HFFc6 (cell line): ENCODE measurements at regions not wholly inside any gene's neighbourhood (a gene's known extent, or its start where the extent isn't known, plus 50 kb on each side); places are given as distances from the start of the nearest gene placed in this dataset.

Source experiments
- DNase-seq: peaks from one replicate; pipeline ENCODE4 v3.0.0-alpha.2; 2018
- H3K27ac Mint-ChIP-seq: 2 replicates; pipeline ENCODE4 v1.8.0; 2020; ENCODE audit warnings: mild to moderate bottlenecking, mixed read lengths
- H3K27me3 Mint-ChIP-seq: 2 replicates; pipeline ENCODE4 v1.8.0; 2021; ENCODE audit warnings: mild to moderate bottlenecking, moderate library complexity, mixed read lengths; ENCODE audit not compliant: insufficient read depth
- H3K36me3 Mint-ChIP-seq: 2 replicates; pipeline ENCODE4 v1.8.0; 2021; ENCODE audit warnings: low read depth, mixed read lengths
- H3K4me1 Mint-ChIP-seq: 2 replicates; pipeline ENCODE4 v1.8.0; 2020; ENCODE audit warnings: low read depth, mixed read lengths
- H3K4me3 Mint-ChIP-seq: 2 replicates; pipeline ENCODE4 v1.8.0; 2020; ENCODE audit warnings: mild to moderate bottlenecking, moderate library complexity, mixed read lengths
- H3K9me3 Mint-ChIP-seq: 2 replicates; pipeline ENCODE4 v1.8.0; 2020; ENCODE audit warnings: mild to moderate bottlenecking, mixed read lengths
- TF ChIP-seq, protein P1 (sequence below): fragments of 200-600 bp; sonication (generic); IDR thresholded peaks from 2 replicates; pipeline ENCODE4 v1.5.0; 2021; ENCODE audit warnings: antibody characterized with exemption, mild to moderate bottlenecking

DNA sequence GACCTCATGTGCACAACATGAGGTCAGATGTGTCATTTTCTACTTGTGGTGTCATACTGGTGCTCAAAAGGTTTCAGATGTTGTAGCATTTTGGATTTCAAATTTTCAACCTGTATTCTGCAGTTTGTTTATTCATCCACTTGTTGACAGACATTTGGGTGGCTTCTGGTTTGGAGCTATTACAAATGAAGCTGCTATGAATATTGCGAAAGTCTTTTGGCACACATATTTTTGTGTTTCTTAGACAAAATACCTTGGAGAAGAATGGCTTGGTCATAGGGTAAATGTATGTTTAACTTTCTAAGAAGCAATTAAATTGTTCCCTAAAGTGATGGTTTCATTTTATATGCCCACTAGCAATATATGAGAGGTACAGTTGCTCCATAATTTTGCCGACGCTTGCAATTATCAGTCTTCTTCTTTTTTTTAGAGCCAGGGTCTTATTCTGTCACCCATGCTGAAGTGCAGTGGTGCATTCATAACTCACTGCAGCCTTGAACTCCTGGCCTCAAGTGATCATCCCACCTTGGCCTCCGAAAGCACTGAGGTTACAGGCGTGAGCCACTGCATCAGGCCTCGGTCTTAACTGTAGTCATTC, 70.7 kb upstream of the TRPC7 start:
- Mint-ChIP-seq H3K9me3 (no peaks in the 10 kb centered on the region; the same call in 1 of the 2 replicates), H3K27me3 (peaks cover 4% of the 10 kb centered on the region), H3K36me3 (no peaks in the 10 kb centered on the region), H3K27ac (no peak overlapping the region), H3K4me1 (no peaks in the 10 kb centered on the region), H3K4me3 (no peak overlapping the region)
- no peak for DNase-seq
- TF ChIP-seq, protein P1, sequence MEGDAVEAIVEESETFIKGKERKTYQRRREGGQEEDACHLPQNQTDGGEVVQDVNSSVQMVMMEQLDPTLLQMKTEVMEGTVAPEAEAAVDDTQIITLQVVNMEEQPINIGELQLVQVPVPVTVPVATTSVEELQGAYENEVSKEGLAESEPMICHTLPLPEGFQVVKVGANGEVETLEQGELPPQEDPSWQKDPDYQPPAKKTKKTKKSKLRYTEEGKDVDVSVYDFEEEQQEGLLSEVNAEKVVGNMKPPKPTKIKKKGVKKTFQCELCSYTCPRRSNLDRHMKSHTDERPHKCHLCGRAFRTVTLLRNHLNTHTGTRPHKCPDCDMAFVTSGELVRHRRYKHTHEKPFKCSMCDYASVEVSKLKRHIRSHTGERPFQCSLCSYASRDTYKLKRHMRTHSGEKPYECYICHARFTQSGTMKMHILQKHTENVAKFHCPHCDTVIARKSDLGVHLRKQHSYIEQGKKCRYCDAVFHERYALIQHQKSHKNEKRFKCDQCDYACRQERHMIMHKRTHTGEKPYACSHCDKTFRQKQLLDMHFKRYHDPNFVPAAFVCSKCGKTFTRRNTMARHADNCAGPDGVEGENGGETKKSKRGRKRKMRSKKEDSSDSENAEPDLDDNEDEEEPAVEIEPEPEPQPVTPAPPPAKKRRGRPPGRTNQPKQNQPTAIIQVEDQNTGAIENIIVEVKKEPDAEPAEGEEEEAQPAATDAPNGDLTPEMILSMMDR = no peak

DNA sequence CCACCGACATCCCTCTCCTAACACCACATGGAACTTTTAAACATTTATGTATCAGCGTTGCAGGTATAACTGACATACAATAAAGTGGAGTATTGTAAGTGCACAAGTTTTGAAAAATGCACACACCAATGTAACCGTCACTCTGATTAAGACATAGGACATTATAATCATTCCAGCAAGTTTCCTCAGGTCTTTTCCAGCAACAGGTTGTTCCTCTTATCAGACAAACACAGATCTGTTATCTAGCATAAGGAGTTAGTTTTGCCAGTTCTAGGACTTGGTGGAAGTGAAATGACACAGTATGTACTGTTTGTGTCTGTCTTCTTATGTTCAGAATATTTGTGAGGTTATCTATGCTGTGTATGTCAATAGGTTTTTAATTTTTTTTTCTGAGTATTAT, 69.5 kb upstream of the TRPC7 start:
- H3K4me1 Mint-ChIP-seq = no peaks in the 10 kb centered on the region
- H3K4me3 Mint-ChIP-seq = no peak overlapping the region
- H3K9me3 Mint-ChIP-seq = no peaks in the 10 kb centered on the region; the same call in 1 of the 2 replicates
- H3K27me3 Mint-ChIP-seq = peaks cover 9% of the 10 kb centered on the region
- TF ChIP-seq, protein P1 = no peak
- H3K36me3 Mint-ChIP-seq = no peaks in the 10 kb centered on the region
- DNase-seq = no peak
- no peak overlapping the region for H3K27ac Mint-ChIP-seq

DNA sequence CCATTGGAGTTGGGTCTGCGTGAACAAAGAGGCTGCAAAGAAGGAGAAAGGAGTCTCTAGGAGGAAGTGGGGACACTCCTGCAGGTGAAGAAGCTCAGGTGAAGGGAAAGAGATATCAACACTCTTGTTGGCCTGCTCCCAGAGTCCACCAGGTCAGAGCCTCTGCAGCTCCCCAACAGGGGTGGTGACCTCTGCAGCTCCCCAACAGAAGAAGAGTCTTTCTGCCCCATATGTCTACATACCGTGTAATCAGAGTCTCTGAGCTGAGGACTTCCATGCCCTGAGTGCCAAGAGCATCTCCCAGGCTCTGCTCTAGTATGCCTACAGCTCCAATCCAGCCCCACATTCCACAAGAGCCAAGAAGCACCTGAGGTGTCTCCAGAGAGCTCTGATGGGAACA, 67.4 kb upstream of the TRPC7 start:
- TF ChIP-seq, protein P1 = no peak
- H3K27ac Mint-ChIP-seq = no peak overlapping the region

DNA sequence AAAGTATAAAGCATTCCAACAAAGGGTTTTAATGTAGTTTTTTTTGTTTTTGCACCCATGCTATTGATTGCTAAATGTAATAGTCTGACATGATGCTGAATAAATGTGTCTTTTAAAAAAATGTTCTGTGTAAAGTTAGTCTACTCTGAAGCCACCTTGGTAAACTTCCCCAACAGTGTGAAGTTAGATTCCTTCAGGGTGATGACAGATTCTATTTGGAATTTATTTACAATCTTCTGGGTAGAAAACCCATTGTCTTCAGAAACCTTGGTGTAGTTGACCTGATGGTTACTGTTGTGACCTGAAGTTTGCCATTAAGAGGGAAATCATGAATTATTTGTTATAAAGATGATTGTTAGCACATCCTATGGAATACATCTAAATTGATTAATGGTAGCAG, 64.7 kb upstream of the TRPC7 start:
- H3K4me3 Mint-ChIP-seq = no peak overlapping the region
- no peaks in the 10 kb centered on the region for H3K36me3 Mint-ChIP-seq
- H3K9me3 Mint-ChIP-seq = no peaks in the 10 kb centered on the region; the same call in 1 of the 2 replicates
- no peak overlapping the region for H3K27ac Mint-ChIP-seq
- no peak for DNase-seq
- peaks cover 14% of the 10 kb centered on the region for H3K27me3 Mint-ChIP-seq
- H3K4me1 Mint-ChIP-seq = no peaks in the 10 kb centered on the region
- TF ChIP-seq, protein P1 = no peak

More for the DNA sequence above, 67.4 kb upstream of the TRPC7 start:
- Mint-ChIP-seq H3K36me3 (no peaks in the 10 kb centered on the region), H3K27me3 (peaks cover 9% of the 10 kb centered on the region), H3K4me3 (no peak overlapping the region), H3K9me3 (no peaks in the 10 kb centered on the region; the same call in 1 of the 2 replicates), H3K4me1 (no peaks in the 10 kb centered on the region)
- no peak for DNase-seq

DNA sequence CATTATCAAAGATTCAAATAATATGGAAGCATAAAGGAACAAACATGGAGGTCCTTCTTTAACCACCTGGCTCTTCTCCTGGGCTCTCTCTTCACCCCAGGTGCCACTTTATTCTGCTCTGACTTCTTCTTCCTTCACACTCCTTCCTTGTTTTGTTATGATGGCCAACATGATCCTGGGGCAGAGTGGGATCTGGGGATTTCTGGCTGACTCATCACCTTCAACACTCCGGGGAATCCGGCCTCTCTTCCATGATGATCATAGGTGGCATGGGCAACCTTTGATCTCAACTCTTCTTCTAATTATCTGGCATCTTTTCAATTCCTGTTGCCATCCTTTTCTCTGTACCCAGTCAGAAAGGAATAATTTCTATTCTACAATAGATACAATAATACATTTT, 62.1 kb upstream of the TRPC7 start:
- Mint-ChIP-seq H3K27ac (no peak overlapping the region), H3K4me3 (no peak overlapping the region), H3K36me3 (no peaks in the 10 kb centered on the region), H3K9me3 (no peaks in the 10 kb centered on the region), H3K4me1 (no peaks in the 10 kb centered on the region), H3K27me3 (peaks cover 14% of the 10 kb centered on the region)
- no peak for DNase-seq
- TF ChIP-seq, protein P1 = no peak
